Liver (tissue), 8 donors: ENCODE measurements at regions not wholly inside any gene's neighbourhood (a gene's known extent, or its start where the extent isn't known, plus 50 kb on each side); places are given as distances from the start of the nearest gene placed in this dataset.

Source experiments
- DNase-seq: peaks from one replicate; pipeline ENCODE4 v3.0.0-alpha.2; 2017; ENCODE audit warnings: low spot score
- H3K27ac ChIP-seq, 2 donors: one replicate each; pipeline ENCODE4 v1.7.0; 2013; ENCODE audit warnings: inconsistent platforms in 2 of 2, low read length in 2 of 2, control low read depth in 1 of 2, low read depth in 1 of 2, mild to moderate bottlenecking in 1 of 2
- H3K27me3 ChIP-seq, 4 donors: one replicate each; pipeline versions ENCODE4 v1.6.1 to v1.7.0; 2013; ENCODE audit warnings: low read length in 3 of 4, inconsistent platforms in 1 of 4, mild to moderate bottlenecking in 1 of 4, moderate library complexity in 1 of 4; ENCODE audit not compliant: control insufficient read depth in 4 of 4, insufficient read depth in 4 of 4
- H3K36me3 ChIP-seq, 4 donors: one replicate each; pipeline versions ENCODE4 v1.6.1 to v1.7.0; 2013; ENCODE audit warnings: low read length in 3 of 4, mild to moderate bottlenecking in 3 of 4, low read depth in 1 of 4, moderate library complexity in 1 of 4; ENCODE audit not compliant: control insufficient read depth in 4 of 4, insufficient read depth in 3 of 4
- H3K4me1 ChIP-seq, 4 donors: one replicate each; pipeline versions ENCODE4 v1.6.1 to v1.7.0; 2013; ENCODE audit warnings: low read length in 3 of 4, mild to moderate bottlenecking in 3 of 4, moderate library complexity in 1 of 4; ENCODE audit not compliant: control insufficient read depth in 4 of 4, insufficient read depth in 4 of 4
- H3K4me3 ChIP-seq, 3 donors: one replicate each; pipeline versions ENCODE4 v1.6.1 to v1.7.0; 2013; ENCODE audit warnings: low read length in 3 of 3, control low read depth in 1 of 3, low read depth in 1 of 3, mild to moderate bottlenecking in 1 of 3
- H3K9ac ChIP-seq, 2 donors: one replicate each; pipeline ENCODE4 v1.7.0; 2013; ENCODE audit warnings: low read length in 2 of 2, mild to moderate bottlenecking in 2 of 2, moderate library complexity in 2 of 2, control low read depth in 1 of 2, low read depth in 1 of 2
- H3K9me3 ChIP-seq, 4 donors: one replicate each; pipeline versions ENCODE4 v1.6.1 to v1.7.0; 2013; ENCODE audit warnings: low read length in 3 of 4; ENCODE audit not compliant: control insufficient read depth in 4 of 4
- ATF3 ChIP-seq: IDR thresholded peaks from 2 replicates; pipeline ENCODE4 v1.6.1; 2016; ENCODE audit warnings: antibody characterized with exemption
- CTCF ChIP-seq: fragments of 150-350 bp; IDR thresholded peaks from 2 replicates; pipeline ENCODE4 v1.5.1; 2017; ENCODE audit warnings: improper control_type of control experiment, low read depth, low read length; ENCODE audit not compliant: missing input control
- EGR1 ChIP-seq, 2 donors: IDR thresholded peaks; 2 replicates each; pipeline ENCODE4 v1.6.1; 2016 to 2018; ENCODE audit warnings: antibody characterized with exemption in 2 of 2, low read depth in 2 of 2
- FOXA1 ChIP-seq: IDR thresholded peaks from 2 replicates; pipeline ENCODE4 v1.6.1; 2016; ENCODE audit warnings: antibody characterized with exemption
- FOXA2 ChIP-seq: IDR thresholded peaks from 2 replicates; pipeline ENCODE4 v1.6.1; 2016; ENCODE audit warnings: antibody characterized with exemption
- GABPA ChIP-seq, 2 donors: IDR thresholded peaks in 1 of 2; conservative IDR thresholded peaks in 1 of 2; 2 replicates each; pipeline ENCODE4 v1.6.1; 2016; ENCODE audit warnings: antibody characterized with exemption in 2 of 2, mild to moderate bottlenecking in 1 of 2, moderate library complexity in 1 of 2
- HNF4A ChIP-seq, 2 donors: conservative IDR thresholded peaks; 2 replicates each; pipeline ENCODE4 v1.6.1; 2016; ENCODE audit warnings: antibody characterized with exemption in 2 of 2, mild to moderate bottlenecking in 2 of 2
- HNF4G ChIP-seq: IDR thresholded peaks from 2 replicates; pipeline ENCODE4 v1.6.1; 2016; ENCODE audit warnings: antibody characterized with exemption
- JUND ChIP-seq, 2 donors: IDR thresholded peaks; 2 replicates each; pipeline ENCODE4 v1.6.1; 2016; ENCODE audit warnings: antibody characterized with exemption in 2 of 2
- MAX ChIP-seq: IDR thresholded peaks from 2 replicates; pipeline ENCODE4 v1.6.1; 2016; ENCODE audit warnings: antibody characterized with exemption
- NR2F2 ChIP-seq: IDR thresholded peaks from 2 replicates; pipeline ENCODE4 v1.6.1; 2016; ENCODE audit warnings: antibody characterized with exemption
- RAD21 ChIP-seq, 2 donors: IDR thresholded peaks; 2 replicates each; pipeline ENCODE4 v1.6.1; 2016; ENCODE audit warnings: antibody characterized with exemption in 2 of 2, mild to moderate bottlenecking in 2 of 2
- REST ChIP-seq: IDR thresholded peaks from 2 replicates; pipeline ENCODE4 v1.6.1; 2016; ENCODE audit warnings: antibody characterized with exemption, mild to moderate bottlenecking
- RXRA ChIP-seq, 2 donors: IDR thresholded peaks; 2 replicates each; pipeline ENCODE4 v1.6.1; 2017 to 2018; ENCODE audit warnings: antibody characterized with exemption in 2 of 2, mild to moderate bottlenecking in 1 of 2
- SP1 ChIP-seq: IDR thresholded peaks from 2 replicates; pipeline ENCODE4 v1.6.1; 2018; ENCODE audit warnings: antibody characterized with exemption, mild to moderate bottlenecking
- TAF1 ChIP-seq: conservative IDR thresholded peaks from 2 replicates; pipeline ENCODE4 v1.6.1; 2016; ENCODE audit warnings: antibody characterized with exemption, mild to moderate bottlenecking
- YY1 ChIP-seq: IDR thresholded peaks from 2 replicates; pipeline ENCODE4 v1.6.1; 2016; ENCODE audit warnings: antibody characterized with exemption, mild to moderate bottlenecking
- ZBTB33 ChIP-seq: IDR thresholded peaks from 2 replicates; pipeline ENCODE4 v1.6.1; 2016; ENCODE audit warnings: antibody characterized with exemption
- WGBS: extraction: QIAGEN DNeasy Blood & Tissue Kit; methylation state at CpG from one replicate; pipeline ENCODE4 v1.1.7; 2013; 5-methylcytosine and 5-hydroxymethylcytosine counted together
- donor health status: healthy.
- donor health status: healthy.
- donor health status: healthy.
- donor health status: healthy.
- donor health status: healthy.

- Histone ChIP-seq H3K27ac (no peak overlapping the region), H3K9me3 (no peaks in the 10 kb centered on the region), H3K36me3 (no peaks in the 10 kb centered on the region), H3K27me3 (no peaks in the 10 kb centered on the region), H3K4me3 (no peak overlapping the region), H3K4me1 (no peaks in the 10 kb centered on the region), H3K9ac (no peak overlapping the region)
- no peak for TF ChIP-seq TAF1
- no peak for TF ChIP-seq JUND (IDR thresholded peaks at IDR 0.05)
- no peak for TF ChIP-seq REST
- TF ChIP-seq ZBTB33 = no peak
- no peak for TF ChIP-seq ATF3
- no peak for TF ChIP-seq GABPA (IDR thresholded peaks at IDR 0.05 in 1 of 2, conservative IDR thresholded peaks at IDR 0.05 in 1 of 2)
- TF ChIP-seq HNF4A (conservative IDR thresholded peaks at IDR 0.05) = no peak
- TF ChIP-seq MAX = no peak
- no peak for TF ChIP-seq FOXA1
- TF ChIP-seq YY1 = no peak
- no peak for TF ChIP-seq NR2F2
- TF ChIP-seq CTCF = no peak
- no peak for TF ChIP-seq FOXA2
- TF ChIP-seq HNF4G = no peak
- TF ChIP-seq RXRA (IDR thresholded peaks at IDR 0.05) = no peak
- no peak for TF ChIP-seq SP1
- no peak for TF ChIP-seq EGR1 (IDR thresholded peaks at IDR 0.05; ENCODE audit: low read depth in 2 of 2)
- no peak for TF ChIP-seq RAD21 (IDR thresholded peaks at IDR 0.05)
- WGBS = 89% methylated on average over 10 of the region's 10 CpGs
- DNase-seq = no peak
Measured at GRCh38 chr5:133698646-133699526, 86.5 kb upstream of the FSTL4 start.
